ENCODE measurements at regions not wholly inside any gene's neighbourhood (a gene's known extent, or its start where the extent isn't known, plus 50 kb on each side); places are given as distances from the start of the nearest gene placed in this dataset.

DNA sequence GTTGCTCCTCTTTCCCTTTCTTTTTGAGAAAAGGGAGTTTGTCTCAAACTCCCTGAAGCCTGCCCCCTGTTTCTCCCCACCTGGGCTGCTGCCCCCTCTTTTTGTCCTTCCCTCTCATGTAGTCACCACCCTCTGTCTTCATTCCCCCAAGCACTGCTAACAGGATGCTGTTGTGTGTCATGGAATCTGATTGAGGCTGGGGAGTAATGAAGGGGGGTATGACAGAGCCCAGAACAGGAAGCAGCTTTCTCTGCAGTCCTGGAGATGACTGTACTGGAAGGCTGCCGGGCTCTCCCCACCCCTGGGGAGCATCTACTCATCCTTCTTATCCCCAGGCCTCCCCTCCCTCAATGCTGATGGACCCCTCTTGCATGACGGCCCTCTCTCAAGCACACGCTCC lies 181.6 kb downstream of the ABHD5 start:
- no peak for DNase-seq (ENCODE audit: low spot score)
- in situ Hi-C loops (cut with MboI; ENCODE audit: low sequenced_read_pairs, unreplicated experiment): loop anchor here (10.0 kb wide), 1 partner anchor 322 kb away; no protein-coding TSS in a partner anchor
- TF ChIP-seq, protein P1, sequence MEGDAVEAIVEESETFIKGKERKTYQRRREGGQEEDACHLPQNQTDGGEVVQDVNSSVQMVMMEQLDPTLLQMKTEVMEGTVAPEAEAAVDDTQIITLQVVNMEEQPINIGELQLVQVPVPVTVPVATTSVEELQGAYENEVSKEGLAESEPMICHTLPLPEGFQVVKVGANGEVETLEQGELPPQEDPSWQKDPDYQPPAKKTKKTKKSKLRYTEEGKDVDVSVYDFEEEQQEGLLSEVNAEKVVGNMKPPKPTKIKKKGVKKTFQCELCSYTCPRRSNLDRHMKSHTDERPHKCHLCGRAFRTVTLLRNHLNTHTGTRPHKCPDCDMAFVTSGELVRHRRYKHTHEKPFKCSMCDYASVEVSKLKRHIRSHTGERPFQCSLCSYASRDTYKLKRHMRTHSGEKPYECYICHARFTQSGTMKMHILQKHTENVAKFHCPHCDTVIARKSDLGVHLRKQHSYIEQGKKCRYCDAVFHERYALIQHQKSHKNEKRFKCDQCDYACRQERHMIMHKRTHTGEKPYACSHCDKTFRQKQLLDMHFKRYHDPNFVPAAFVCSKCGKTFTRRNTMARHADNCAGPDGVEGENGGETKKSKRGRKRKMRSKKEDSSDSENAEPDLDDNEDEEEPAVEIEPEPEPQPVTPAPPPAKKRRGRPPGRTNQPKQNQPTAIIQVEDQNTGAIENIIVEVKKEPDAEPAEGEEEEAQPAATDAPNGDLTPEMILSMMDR (IDR thresholded peaks at IDR 0.05; ENCODE audit: borderline replicate concordance, control extremely low read depth, extremely low read depth, insufficient read depth, missing control alignments): no peak

DNA sequence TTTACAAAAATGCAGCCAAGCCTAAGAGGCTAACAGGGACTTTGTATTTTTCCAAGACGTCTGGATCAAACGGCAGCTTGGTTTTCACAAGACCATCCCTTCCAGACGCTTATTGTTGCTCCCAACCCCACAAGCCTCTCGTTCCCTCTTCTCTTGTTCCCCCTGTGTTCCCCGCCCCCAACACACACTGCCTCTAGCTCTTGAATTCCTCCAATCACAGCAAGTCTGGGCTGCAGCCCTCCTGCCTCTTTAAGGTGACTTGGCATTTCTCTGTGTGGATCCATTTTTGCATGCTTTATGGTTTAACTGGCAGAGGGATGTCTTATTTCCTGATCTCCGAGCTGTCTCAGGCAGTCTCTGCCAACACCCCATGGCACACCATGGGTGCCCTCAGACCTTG lies 182.2 kb downstream of the ABHD5 start:
- TF ChIP-seq, protein P1 (IDR thresholded peaks at IDR 0.05; ENCODE audit: borderline replicate concordance, control extremely low read depth, extremely low read depth, insufficient read depth, missing control alignments): no peak
- no peak for DNase-seq (ENCODE audit: low spot score)
- in situ Hi-C loops (cut with MboI; ENCODE audit: low sequenced_read_pairs, unreplicated experiment): loop anchor here (10.0 kb wide), 1 partner anchor 322 kb away; no protein-coding TSS in a partner anchor

DNA sequence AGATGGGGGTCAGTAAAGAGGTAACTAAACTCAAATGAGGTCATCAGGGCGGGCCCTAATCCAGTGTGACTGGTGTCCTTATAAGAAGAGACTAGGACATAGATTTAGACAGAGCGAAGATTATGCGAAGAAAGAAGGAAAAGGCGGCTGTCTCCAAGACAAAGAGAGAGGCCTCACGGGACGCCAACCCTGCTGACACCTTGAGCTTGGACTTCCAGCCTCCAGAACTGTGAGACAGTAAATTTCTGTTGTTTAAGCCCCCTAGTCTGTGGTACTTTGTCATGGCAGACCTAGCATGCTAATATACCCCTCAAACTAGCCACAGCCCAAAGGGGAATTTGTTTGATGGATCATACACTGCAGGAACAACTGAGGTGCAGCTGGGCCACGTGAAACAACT lies 183.0 kb downstream of the ABHD5 start:
- TF ChIP-seq, protein P1 (IDR thresholded peaks at IDR 0.05; ENCODE audit: borderline replicate concordance, control extremely low read depth, extremely low read depth, insufficient read depth, missing control alignments): no peak
- no peak for DNase-seq (ENCODE audit: low spot score)
- in situ Hi-C loops (cut with MboI; ENCODE audit: low sequenced_read_pairs, unreplicated experiment): loop anchor here (10.0 kb wide), 1 partner anchor 321 kb away; no protein-coding TSS in a partner anchor

DNA sequence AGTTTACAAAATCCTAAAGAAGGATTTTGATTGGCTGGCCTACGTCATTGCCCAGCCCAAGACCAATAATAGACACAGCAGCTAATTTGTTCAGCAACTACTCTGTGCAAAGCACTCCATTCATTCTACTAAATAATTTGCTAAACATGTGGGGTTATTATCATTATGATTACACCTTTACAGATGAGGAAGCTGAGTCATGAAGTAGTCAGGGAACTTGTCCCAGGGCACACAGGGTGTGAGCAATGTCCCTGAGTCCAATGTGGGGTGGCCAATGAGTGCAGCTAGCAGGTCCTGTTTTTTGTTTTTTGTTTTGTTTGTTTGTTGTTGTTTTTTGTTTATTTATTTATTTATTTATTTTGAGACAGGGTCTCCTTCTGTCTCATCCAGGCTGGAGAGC lies 183.6 kb downstream of the ABHD5 start:
- in situ Hi-C loops (cut with MboI; ENCODE audit: low sequenced_read_pairs, unreplicated experiment): loop anchor here (10.0 kb wide), 1 partner anchor 321 kb away; no protein-coding TSS in a partner anchor
- TF ChIP-seq, protein P1 (IDR thresholded peaks at IDR 0.05; ENCODE audit: borderline replicate concordance, control extremely low read depth, extremely low read depth, insufficient read depth, missing control alignments): no peak
- DNase-seq (ENCODE audit: low spot score): no peak

DNA sequence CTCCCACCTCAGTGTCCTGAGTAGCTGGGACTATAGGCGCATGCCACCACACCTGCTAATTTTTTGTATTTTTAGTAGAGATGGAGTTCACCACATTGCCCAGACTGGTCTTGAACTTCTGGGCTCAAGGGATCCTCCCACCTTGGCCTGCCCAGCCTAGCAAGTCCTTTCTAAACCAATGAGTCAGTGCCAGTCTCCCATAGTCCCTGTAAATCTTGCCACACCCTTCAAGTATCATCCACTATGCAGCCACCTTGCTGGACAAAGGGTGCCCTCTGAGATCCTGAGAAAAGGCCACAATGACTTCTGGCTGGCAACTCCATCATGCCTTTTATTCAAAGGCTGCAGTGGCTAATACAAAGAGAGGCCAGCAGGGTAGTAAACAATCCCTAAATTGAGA lies 184.0 kb downstream of the ABHD5 start:
- TF ChIP-seq, protein P1 (IDR thresholded peaks at IDR 0.05; ENCODE audit: borderline replicate concordance, control extremely low read depth, extremely low read depth, insufficient read depth, missing control alignments): no peak
- DNase-seq (ENCODE audit: low spot score): no peak
- in situ Hi-C loops (cut with MboI; ENCODE audit: low sequenced_read_pairs, unreplicated experiment): loop anchor here (10.0 kb wide), 1 partner anchor 320 kb away; no protein-coding TSS in a partner anchor

DNA sequence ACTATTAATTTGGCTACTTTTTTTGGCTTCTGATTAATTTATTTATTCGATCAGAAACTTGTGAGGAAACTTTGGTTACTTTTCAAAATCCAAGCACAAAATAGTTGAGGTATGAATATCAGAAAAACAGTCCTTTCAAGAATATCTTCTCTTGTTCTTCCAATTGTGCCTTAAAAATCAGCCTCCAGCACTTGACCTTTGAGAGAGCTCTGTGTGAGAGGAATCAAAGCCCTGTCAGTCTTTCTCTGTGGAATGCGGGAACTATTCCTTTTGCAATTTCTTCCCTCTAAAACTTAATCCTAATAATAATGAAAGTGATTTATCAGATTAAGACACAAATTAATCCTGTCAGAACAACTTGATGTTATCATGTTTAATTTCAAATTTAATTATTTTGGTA lies 185.9 kb downstream of the ABHD5 start:
- TF ChIP-seq, protein P1 (IDR thresholded peaks at IDR 0.05; ENCODE audit: borderline replicate concordance, control extremely low read depth, extremely low read depth, insufficient read depth, missing control alignments): no peak

More for the DNA sequence above, 185.9 kb downstream of the ABHD5 start:
- no peak for DNase-seq (ENCODE audit: low spot score)
- in situ Hi-C loops (cut with MboI; ENCODE audit: low sequenced_read_pairs, unreplicated experiment): loop anchor here (10.0 kb wide), 1 partner anchor 318 kb away; no protein-coding TSS in a partner anchor
